ENCODE measurements at regions not wholly inside any gene's neighbourhood (a gene's known extent, or its start where the extent isn't known, plus 50 kb on each side); places are given as distances from the start of the nearest gene placed in this dataset.

DNA sequence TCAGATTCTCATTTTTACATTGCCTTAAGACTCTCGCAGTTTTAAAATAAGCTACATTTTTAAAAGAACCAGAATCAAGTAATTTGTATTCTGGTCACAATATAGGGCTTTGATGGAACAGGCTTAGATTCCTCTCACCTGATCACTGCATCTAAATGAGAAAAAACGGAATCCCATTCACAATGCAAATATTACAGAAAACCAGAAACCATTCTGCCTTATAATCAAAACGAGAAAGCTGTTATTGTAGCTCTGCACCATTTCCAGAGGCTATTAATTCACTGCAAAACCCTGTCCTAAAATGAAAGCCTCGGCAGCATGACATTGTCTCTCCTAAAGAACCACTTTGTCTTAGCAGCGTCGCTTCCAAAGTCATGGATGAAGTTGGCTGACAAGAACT, 116.1 kb upstream of the ZNF366 start:
- TF ChIP-seq, protein P1, sequence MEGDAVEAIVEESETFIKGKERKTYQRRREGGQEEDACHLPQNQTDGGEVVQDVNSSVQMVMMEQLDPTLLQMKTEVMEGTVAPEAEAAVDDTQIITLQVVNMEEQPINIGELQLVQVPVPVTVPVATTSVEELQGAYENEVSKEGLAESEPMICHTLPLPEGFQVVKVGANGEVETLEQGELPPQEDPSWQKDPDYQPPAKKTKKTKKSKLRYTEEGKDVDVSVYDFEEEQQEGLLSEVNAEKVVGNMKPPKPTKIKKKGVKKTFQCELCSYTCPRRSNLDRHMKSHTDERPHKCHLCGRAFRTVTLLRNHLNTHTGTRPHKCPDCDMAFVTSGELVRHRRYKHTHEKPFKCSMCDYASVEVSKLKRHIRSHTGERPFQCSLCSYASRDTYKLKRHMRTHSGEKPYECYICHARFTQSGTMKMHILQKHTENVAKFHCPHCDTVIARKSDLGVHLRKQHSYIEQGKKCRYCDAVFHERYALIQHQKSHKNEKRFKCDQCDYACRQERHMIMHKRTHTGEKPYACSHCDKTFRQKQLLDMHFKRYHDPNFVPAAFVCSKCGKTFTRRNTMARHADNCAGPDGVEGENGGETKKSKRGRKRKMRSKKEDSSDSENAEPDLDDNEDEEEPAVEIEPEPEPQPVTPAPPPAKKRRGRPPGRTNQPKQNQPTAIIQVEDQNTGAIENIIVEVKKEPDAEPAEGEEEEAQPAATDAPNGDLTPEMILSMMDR (conservative IDR thresholded peaks at IDR 0.05): no peak
- no peak for TF ChIP-seq ZFX (IDR thresholded peaks at IDR 0.05)

All from C4-2B (cell line).